Small intestine (tissue), 7 donors: ENCODE measurements at regions not wholly inside any gene's neighbourhood (a gene's known extent, or its start where the extent isn't known, plus 50 kb on each side); places are given as distances from the start of the nearest gene placed in this dataset.
A peak's percentile ranks its signal among the peaks of the same experiment; 100 is the strongest.

ENCODE experiments used
- DNase-seq, 2 donors: peaks; one replicate each; pipeline versions ENCODE4 v3.0.0 to v3.0.0-alpha.2; 2013
- FAIRE-seq: peaks from 2 replicates; lab custom pipeline; 2012; peaks lifted over from hg19 to GRCh38; lab: Jason Lieb, UNC
- H3K27ac ChIP-seq, 3 donors: one replicate each; pipeline ENCODE4 v1.5.1; 2013; ENCODE audit warnings: low read length in 2 of 3, mild to moderate bottlenecking in 2 of 3, control low read depth in 1 of 3, inconsistent platforms in 1 of 3, low read depth in 1 of 3, moderate library complexity in 1 of 3
- H3K27me3 ChIP-seq, 3 donors: one replicate each; pipeline ENCODE4 v1.6.1; 2013; ENCODE audit warnings: low read length in 3 of 3, inconsistent platforms in 1 of 3; ENCODE audit not compliant: control insufficient read depth in 3 of 3, insufficient read depth in 3 of 3
- H3K36me3 ChIP-seq, 3 donors: one replicate each; pipeline ENCODE4 v1.6.1; 2013; ENCODE audit warnings: low read length in 3 of 3, inconsistent platforms in 1 of 3, low read depth in 1 of 3, mild to moderate bottlenecking in 1 of 3, moderate library complexity in 1 of 3; ENCODE audit not compliant: control insufficient read depth in 3 of 3, insufficient read depth in 2 of 3
- H3K4me1 ChIP-seq, 3 donors: one replicate each; pipeline ENCODE4 v1.6.1; 2013; ENCODE audit warnings: low read length in 2 of 3, inconsistent platforms in 1 of 3, low read depth in 1 of 3, mild to moderate bottlenecking in 1 of 3, moderate library complexity in 1 of 3; ENCODE audit not compliant: control insufficient read depth in 3 of 3, insufficient read depth in 2 of 3
- H3K4me3 ChIP-seq, 3 donors: one replicate each; pipeline ENCODE4 v1.5.1; 2013; ENCODE audit warnings: low read length in 3 of 3, control low read depth in 1 of 3, inconsistent platforms in 1 of 3, low read depth in 1 of 3, mild to moderate bottlenecking in 1 of 3, moderate library complexity in 1 of 3
- H3K9me3 ChIP-seq, 2 donors: one replicate each; pipeline ENCODE4 v1.6.1; 2013; ENCODE audit warnings: low read depth in 1 of 2, low read length in 1 of 2; ENCODE audit not compliant: control insufficient read depth in 2 of 2, insufficient read depth in 1 of 2
- WGBS, 3 donors: extraction: QIAGEN DNeasy Blood & Tissue Kit; methylation state at CpG; one replicate each; pipeline ENCODE4 v1.1.7; 2013; 5-methylcytosine and 5-hydroxymethylcytosine counted together
- donor health status: healthy with polysubstance abuse.
- donor health status: control.
- donor health status: control.
- donor health status: Bipolar disorder and iron deficiency.
- donor health status: healthy.

GRCh38 chr4:126364311-126364911 lies 1049.7 kb downstream of the FAT4 start:
- DNase-seq (peak in 1 of 2 donors; percentile 3), FAIRE-seq (no peak)
- H3K27ac ChIP-seq = no peak overlapping the region
- 48 to 73% (median 71%) methylated on average over 1 of the region's 1 CpG for WGBS, 3 donors
- H3K4me3 ChIP-seq = no peak overlapping the region
- H3K36me3 ChIP-seq = no peaks in the 10 kb centered on the region
- no peaks in the 10 kb centered on the region for H3K4me1 ChIP-seq
- no peaks in the 10 kb centered on the region for H3K9me3 ChIP-seq
- H3K27me3 ChIP-seq = no peaks in the 10 kb centered on the region

GRCh38 chr4:126369076-126369475 lies 1054.3 kb downstream of the FAT4 start:
- Histone ChIP-seq H3K4me1 (no peaks in the 10 kb centered on the region), H3K27me3 (no peaks in the 10 kb centered on the region), H3K9me3 (no peaks in the 10 kb centered on the region), H3K4me3 (no peak overlapping the region), H3K27ac (no peak overlapping the region), H3K36me3 (no peaks in the 10 kb centered on the region)
- FAIRE-seq = no peak
- no peak for DNase-seq

- DNase-seq (no peak), FAIRE-seq (no peak)
- H3K4me3 ChIP-seq = no peak overlapping the region
- H3K36me3 ChIP-seq = no peaks in the 10 kb centered on the region
- 69 to 82% (median 81%) methylated on average over 2 of the region's 2 CpGs for WGBS, 3 donors
- H3K4me1 ChIP-seq = no peaks in the 10 kb centered on the region
- no peaks in the 10 kb centered on the region for H3K27me3 ChIP-seq
- no peaks in the 10 kb centered on the region for H3K9me3 ChIP-seq
- no peak overlapping the region for H3K27ac ChIP-seq
Measured at GRCh38 chr4:126372634-126373033, 1057.9 kb downstream of the FAT4 start.

GRCh38 chr4:126375462-126376054 lies 1060.8 kb downstream of the FAT4 start:
- H3K4me1 ChIP-seq = no peaks in the 10 kb centered on the region
- H3K9me3 ChIP-seq = no peaks in the 10 kb centered on the region
- H3K4me3 ChIP-seq = no peak overlapping the region
- DNase-seq (no peak), FAIRE-seq (no peak)
- no peaks in the 10 kb centered on the region for H3K36me3 ChIP-seq
- WGBS, 3 donors = 7 to 13% (median 12%) methylated on average over 2 of the region's 2 CpGs
- no peaks in the 10 kb centered on the region for H3K27me3 ChIP-seq
- H3K27ac ChIP-seq = no peak overlapping the region

GRCh38 chr4:126385954-126386353 lies 1071.2 kb downstream of the FAT4 start:
- no peaks in the 10 kb centered on the region for H3K4me1 ChIP-seq
- no peak for FAIRE-seq
- no peaks in the 10 kb centered on the region for H3K9me3 ChIP-seq
- H3K36me3 ChIP-seq = no peaks in the 10 kb centered on the region
- DNase-seq = no peak
- H3K27me3 ChIP-seq = no peaks in the 10 kb centered on the region
- H3K4me3 ChIP-seq = no peak overlapping the region
- no peak overlapping the region for H3K27ac ChIP-seq

- 46 to 82% (median 68%) methylated on average over 2 of the region's 2 CpGs for WGBS, 3 donors
- Histone ChIP-seq H3K4me3 (no peak overlapping the region), H3K27ac (no peak overlapping the region), H3K9me3 (no peaks in the 10 kb centered on the region), H3K36me3 (no peaks in the 10 kb centered on the region), H3K4me1 (no peaks in the 10 kb centered on the region), H3K27me3 (no peaks in the 10 kb centered on the region)
- FAIRE-seq = no peak
- no peak for DNase-seq
Measured at GRCh38 chr4:126386512-126386911, 1071.8 kb downstream of the FAT4 start.

- Histone ChIP-seq H3K27ac (no peak overlapping the region), H3K36me3 (no peaks in the 10 kb centered on the region), H3K9me3 (no peaks in the 10 kb centered on the region), H3K4me1 (no peaks in the 10 kb centered on the region), H3K27me3 (no peaks in the 10 kb centered on the region), H3K4me3 (no peak overlapping the region)
- 88 to 98% (median 95%) methylated on average over 2 of the region's 2 CpGs for WGBS, 3 donors
- no peak for DNase-seq
- no peak for FAIRE-seq
Measured at GRCh38 chr4:126395664-126396063, 1080.9 kb downstream of the FAT4 start.

GRCh38 chr4:126396121-126396520 lies 1081.4 kb downstream of the FAT4 start:
- H3K27ac ChIP-seq = no peak overlapping the region
- WGBS, 3 donors = 74 to 92% (median 84%) methylated on average over 3 of the region's 3 CpGs
- no peaks in the 10 kb centered on the region for H3K27me3 ChIP-seq
- no peaks in the 10 kb centered on the region for H3K9me3 ChIP-seq
- H3K36me3 ChIP-seq = no peaks in the 10 kb centered on the region
- no peak for DNase-seq
- no peaks in the 10 kb centered on the region for H3K4me1 ChIP-seq
- no peak overlapping the region for H3K4me3 ChIP-seq
- FAIRE-seq = no peak

GRCh38 chr4:126396703-126397102 lies 1081.9 kb downstream of the FAT4 start:
- 88 to 96% (median 95%) methylated on average over 1 of the region's 1 CpG for WGBS, 3 donors
- FAIRE-seq (no peak), DNase-seq (no peak)
- Histone ChIP-seq H3K9me3 (no peaks in the 10 kb centered on the region), H3K27me3 (no peaks in the 10 kb centered on the region), H3K36me3 (no peaks in the 10 kb centered on the region), H3K27ac (no peak overlapping the region), H3K4me3 (no peak overlapping the region), H3K4me1 (no peaks in the 10 kb centered on the region)
